H1 (cell line): ENCODE measurements at regions not wholly inside any gene's neighbourhood (a gene's known extent, or its start where the extent isn't known, plus 50 kb on each side); places are given as distances from the start of the nearest gene placed in this dataset.

ENCODE experiments used
- CTCF ChIA-PET: fragments of 300-600 bp; sonication (Branson Sonifier 250); formaldehyde crosslinking; loops from one replicate; lab custom pipeline; 2021; ENCODE audit not compliant: partially characterized antibody; lab: Charles Lee
- POLR2A ChIA-PET: fragments of 300-600 bp; sonication (Branson Sonifier 250); formaldehyde crosslinking; loops from one replicate; lab custom pipeline; 2021; ENCODE audit warnings: inconsistent platforms; ENCODE audit not compliant: partially characterized antibody; lab: Charles Lee
- DNase-seq, 2 experiments: peaks; one replicate each; pipeline versions ENCODE4 v3.0.0 to v3.0.0-alpha.2; 2010 to 2022; ENCODE audit warnings: low spot score in 2 of 2, low read depth in 1 of 2, mixed read lengths in 1 of 2
- FAIRE-seq: peaks from 2 replicates; lab custom pipeline; 2011; peaks lifted over from hg19 to GRCh38; lab: Jason Lieb, UNC
- H2AFZ ChIP-seq: 2 replicates; pipeline ENCODE4 v1.8.1; 2012; ENCODE audit warnings: low read length, inconsistent platforms
- H2AK5ac ChIP-seq: 2 replicates; pipeline ENCODE4 v1.6.1; 2013; ENCODE audit warnings: low read depth, low read length
- H2BK120ac ChIP-seq: replicated peaks from 2 replicates; pipeline ENCODE3; 2013; ENCODE audit warnings: low read depth, low read length, inconsistent platforms
- H2BK12ac ChIP-seq: 2 replicates; pipeline ENCODE4 v1.6.1; 2013; ENCODE audit warnings: low read depth, low read length
- H2BK15ac ChIP-seq: 2 replicates; pipeline ENCODE4 v1.6.1; 2013; ENCODE audit warnings: low read length
- H2BK20ac ChIP-seq: 2 replicates; pipeline ENCODE4 v1.6.1; 2013; ENCODE audit warnings: low read length
- H2BK5ac ChIP-seq: 2 replicates; pipeline ENCODE4 v1.6.1; 2013; ENCODE audit warnings: low read depth, low read length
- H3K14ac ChIP-seq: 2 replicates; pipeline ENCODE4 v1.6.1; 2013; ENCODE audit warnings: inconsistent platforms; ENCODE audit not compliant: insufficient read length
- H3K18ac ChIP-seq: 2 replicates; pipeline ENCODE4 v1.6.1; 2013; ENCODE audit warnings: low read length; ENCODE audit errors: extremely low read depth
- H3K23ac ChIP-seq: 2 replicates; pipeline ENCODE4 v1.6.1; 2013; ENCODE audit warnings: inconsistent platforms; ENCODE audit not compliant: insufficient read length
- H3K23me2 ChIP-seq: 2 replicates; pipeline ENCODE4 v1.6.1; 2013; ENCODE audit warnings: low read depth, low read length
- H3K27ac ChIP-seq: 2 replicates; pipeline ENCODE4 v1.6.1; 2011; ENCODE audit warnings: low read depth, low read length, inconsistent platforms
- H3K27me3 ChIP-seq, 4 experiments: replicated peaks in 1 of 4; 1 replicate in 1 of 4; 2 replicates in 3 of 4; pipeline versions ENCODE4 v1.6.1 to v1.8.1; 2011 to 2013; ENCODE audit warnings: low read length in 3 of 4, mild to moderate bottlenecking in 3 of 4, inconsistent platforms in 2 of 4, mixed read lengths in 2 of 4, moderate library complexity in 1 of 4; ENCODE audit not compliant: control insufficient read depth in 3 of 4, insufficient read depth in 3 of 4; ENCODE audit errors: extremely low read depth in 1 of 4
- H3K36me3 ChIP-seq, 4 experiments: 2 replicates each; pipeline versions ENCODE4 v1.6.1 to v1.8.1; 2011 to 2013; ENCODE audit warnings: mild to moderate bottlenecking in 4 of 4, low read length in 3 of 4, moderate library complexity in 2 of 4, control low read depth in 1 of 4, inconsistent platforms in 1 of 4; ENCODE audit not compliant: insufficient read depth in 4 of 4, control insufficient read depth in 2 of 4
- H3K4ac ChIP-seq: replicated peaks from 2 replicates; pipeline ENCODE3; 2013; ENCODE audit warnings: low read length, low read depth, mixed read lengths, inconsistent platforms; ENCODE audit not compliant: insufficient read length
- H3K4me1 ChIP-seq, 4 experiments: replicated peaks in 1 of 4; 1 replicate in 1 of 4; 2 replicates in 3 of 4; pipeline versions ENCODE4 v1.6.1 to v1.8.1; 2011 to 2013; ENCODE audit warnings: low read length in 3 of 4, inconsistent platforms in 2 of 4, mixed read lengths in 1 of 4; ENCODE audit not compliant: insufficient read depth in 4 of 4, control insufficient read depth in 3 of 4
- H3K4me2 ChIP-seq, 2 experiments: 2 replicates each; pipeline versions ENCODE4 v1.6.1 to v1.8.1; 2011 to 2013; ENCODE audit warnings: low read depth in 2 of 2, low read length in 2 of 2, control low read depth in 1 of 2, inconsistent platforms in 1 of 2, mild to moderate bottlenecking in 1 of 2; ENCODE audit not compliant: insufficient read depth in 1 of 2
- H3K4me3 ChIP-seq, 4 experiments: fragments of 200-600, 300-600 bp in 1 of 4; sonication (generic), shearing (Covaris generic), sonication (Bioruptor Twin) in 1 of 4; 2 replicates each; pipeline versions ENCODE4 v1.5.1 to v1.8.1; 2011 to 2016; ENCODE audit warnings: low read length in 4 of 4, low read depth in 3 of 4, control low read depth in 2 of 4, inconsistent platforms in 2 of 4, mild to moderate bottlenecking in 2 of 4, mixed read lengths in 1 of 4, moderate library complexity in 1 of 4; ENCODE audit not compliant: insufficient read depth in 2 of 4; ENCODE audit errors: extremely low read depth in 1 of 4
- H3K56ac ChIP-seq: replicated peaks from 2 replicates; pipeline ENCODE3; 2013; ENCODE audit warnings: low read depth, mild to moderate bottlenecking, mixed read lengths, low read length, inconsistent platforms; ENCODE audit not compliant: insufficient read length
- H3K79me1 ChIP-seq: 2 replicates; pipeline ENCODE4 v1.6.1; 2013; ENCODE audit warnings: low read depth, low read length, control low read depth
- H3K79me2 ChIP-seq, 2 experiments: 2 replicates each; pipeline versions ENCODE4 v1.6.1 to v1.8.1; 2012 to 2013; ENCODE audit warnings: low read length in 2 of 2, mild to moderate bottlenecking in 2 of 2, inconsistent platforms in 1 of 2; ENCODE audit not compliant: insufficient read depth in 2 of 2, control insufficient read depth in 1 of 2
- H3K9ac ChIP-seq, 4 experiments: replicated peaks in 1 of 4; 1 replicate in 1 of 4; 2 replicates in 3 of 4; pipeline versions ENCODE4 v1.6.1 to v1.8.1; 2011 to 2013; ENCODE audit warnings: low read depth in 3 of 4, low read length in 3 of 4, control low read depth in 2 of 4, mild to moderate bottlenecking in 2 of 4, moderate library complexity in 2 of 4, inconsistent platforms in 1 of 4; ENCODE audit errors: extremely low read depth in 1 of 4
- H3K9me3 ChIP-seq, 2 experiments: 2 replicates each; pipeline versions ENCODE4 v1.6.1 to v1.8.1; 2012 to 2013; ENCODE audit warnings: mild to moderate bottlenecking in 2 of 2, moderate library complexity in 2 of 2, control low read depth in 1 of 2, inconsistent platforms in 1 of 2, low read depth in 1 of 2, low read length in 1 of 2, mixed read lengths in 1 of 2; ENCODE audit not compliant: insufficient read depth in 2 of 2
- H4K20me1 ChIP-seq, 2 experiments: replicated peaks in 1 of 2; 2 replicates each; pipeline versions ENCODE3 to v1.8.1; 2011 to 2013; ENCODE audit warnings: inconsistent platforms in 2 of 2, low read length in 2 of 2, mild to moderate bottlenecking in 1 of 2; ENCODE audit not compliant: insufficient read depth in 2 of 2, control insufficient read depth in 1 of 2
- H4K5ac ChIP-seq: 2 replicates; pipeline ENCODE4 v1.6.1; 2013; ENCODE audit warnings: low read length, low read depth, mixed read lengths, inconsistent platforms; ENCODE audit not compliant: insufficient read length
- H4K8ac ChIP-seq: 2 replicates; pipeline ENCODE4 v1.8.0; 2013; ENCODE audit warnings: mild to moderate bottlenecking, moderate library complexity, low read length, inconsistent platforms; ENCODE audit not compliant: insufficient read depth; ENCODE audit errors: extremely low read depth
- H4K91ac ChIP-seq: replicated peaks from 2 replicates; pipeline ENCODE3; 2013; ENCODE audit warnings: low read length, mixed read lengths, inconsistent platforms; ENCODE audit not compliant: insufficient read length
- SRF ChIP-seq: IDR thresholded peaks from 2 replicates; pipeline ENCODE4 v1.6.1; 2011; ENCODE audit warnings: mild to moderate bottlenecking, low read depth, low read length, moderate library complexity
- TCF12 ChIP-seq: IDR thresholded peaks from 2 replicates; pipeline ENCODE4 v1.6.1; 2011; ENCODE audit warnings: low read depth, mild to moderate bottlenecking, low read length
- WGBS, 2 experiments: shearing (Covaris generic) in 1 of 2; methylation state at CpG; one replicate each; pipeline versions ENCODE4 v1.1.6 to v1.1.7; 2013 to 2015; ENCODE audit warnings: low lambda C conversion rate in 2 of 2, mixed read lengths in 2 of 2, inconsistent platforms in 1 of 2, low coverage in 1 of 2, missing lambda C conversion rate in 1 of 2; ENCODE audit not compliant: insufficient replicate concordance in 2 of 2, insufficient coverage in 1 of 2, insufficient read length in 1 of 2; ENCODE audit errors: extremely low coverage in 1 of 2, missing lambda C conversion rate in 1 of 2; 5-methylcytosine and 5-hydroxymethylcytosine counted together

DNA sequence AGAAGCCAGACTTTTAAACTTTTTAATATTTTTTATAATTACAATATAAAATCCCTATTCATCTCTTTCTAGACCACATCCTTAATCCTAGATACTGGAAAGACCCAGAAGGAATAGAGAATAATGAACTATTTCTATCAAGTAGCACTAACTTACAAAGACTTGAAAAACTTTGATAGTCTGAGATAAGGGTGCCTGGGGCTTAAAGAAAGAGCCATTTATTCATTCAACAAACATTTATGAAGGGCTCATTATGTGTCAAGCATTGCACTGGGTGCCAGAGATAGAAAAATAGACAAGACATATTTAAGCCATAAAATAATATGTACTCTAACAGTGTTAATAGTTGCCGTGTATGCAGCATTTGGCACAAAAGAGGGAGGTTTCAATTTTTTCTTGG, 178.0 kb upstream of the EMCN start:
- Histone ChIP-seq H2BK120ac (no peak overlapping the region), H2BK15ac (no peak overlapping the region), H3K4me3 (no peak overlapping the region), H3K4ac (no peak overlapping the region), H3K9ac (no peak overlapping the region; a peak in 1 of 7 replicates), H2AFZ (no peak overlapping the region), H4K5ac (no peak overlapping the region), H3K79me1 (no peaks in the 10 kb centered on the region), H3K14ac (no peak overlapping the region), H3K56ac (no peak overlapping the region), H3K9me3 (no peaks in the 10 kb centered on the region), H3K27me3 (no peaks in the 10 kb centered on the region), H3K36me3 (no peaks in the 10 kb centered on the region), H3K18ac (no peak overlapping the region), H3K23me2 (no peaks in the 10 kb centered on the region), H4K8ac (no peak overlapping the region), H3K4me1 (no peaks in the 10 kb centered on the region), H3K4me2 (no peak overlapping the region), H3K27ac (no peak overlapping the region), H4K20me1 (no peaks in the 10 kb centered on the region), H2BK5ac (no peak overlapping the region), H3K79me2 (no peaks in the 10 kb centered on the region), H4K91ac (no peak overlapping the region), H2AK5ac (no peak overlapping the region), H2BK20ac (no peak overlapping the region), H3K23ac (no peak overlapping the region), H2BK12ac (no peak overlapping the region)
- POLR2A ChIA-PET: no interaction called here
- DNase-seq (no peak), FAIRE-seq (no peak)
- TF ChIP-seq SRF: no peak
- no peak for TF ChIP-seq TCF12
- 90% methylated on average over 1 of the region's 1 CpG; no CpG with 5 or more reads in 1 of the 2 experiments for WGBS, 2 experiments
- CTCF ChIA-PET: interaction anchor here (1.2 kb wide), 1 partner anchor 10 kb away, joined by 3 read pairs; no protein-coding TSS in a partner anchor
